ENCODE measurements at regions not wholly inside any gene's neighbourhood (a gene's known extent, or its start where the extent isn't known, plus 50 kb on each side); places are given as distances from the start of the nearest gene placed in this dataset.
"Not testable (repeated sequence)": the region's sequence is repeated elsewhere in the genome, so short reads cannot be mapped to it uniquely, and the experiment has no call there.

GRCh38 chr18:1425679-1426078, 521.0 kb downstream of the ADCYAP1 start:
- DNase-seq: no peak

- DNase-seq: no peak
Observed at GRCh38 chr18:1435487-1435886, 530.8 kb downstream of the ADCYAP1 start.

- no peak for DNase-seq
Observed at GRCh38 chr18:1436199-1436598, 531.5 kb downstream of the ADCYAP1 start.

DNA sequence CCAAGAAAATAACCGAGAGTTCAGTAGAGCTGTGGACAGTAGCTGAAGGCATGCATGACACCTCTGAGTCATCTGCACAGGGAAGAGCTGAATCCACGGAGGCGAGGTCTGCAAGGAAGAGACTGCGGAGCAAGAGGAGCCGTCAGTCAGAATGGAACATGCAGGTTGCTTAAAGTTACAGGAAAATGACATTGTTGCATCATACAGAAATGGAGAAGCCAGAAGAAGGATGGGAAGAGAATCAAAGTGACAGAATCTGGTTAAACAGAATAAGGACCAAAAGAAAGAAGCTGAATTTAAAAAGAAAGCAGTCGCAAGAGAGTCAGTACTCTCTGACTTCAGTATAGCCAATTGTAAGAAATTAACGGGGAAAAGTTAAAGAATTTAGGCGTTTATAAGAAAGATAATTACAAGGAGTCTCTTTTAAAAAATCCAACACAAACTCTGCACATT, 533.8 kb downstream of the ADCYAP1 start:
- DNase-seq: no peak

- DNase-seq: no peak
Observed at GRCh38 chr18:1438967-1439366, 534.3 kb downstream of the ADCYAP1 start.

GRCh38 chr18:1444062-1444461, 539.4 kb downstream of the ADCYAP1 start:
- not testable (repeated sequence) for DNase-seq

GRCh38 chr18:1446765-1447164, 542.1 kb downstream of the ADCYAP1 start:
- no peak for DNase-seq

DNA sequence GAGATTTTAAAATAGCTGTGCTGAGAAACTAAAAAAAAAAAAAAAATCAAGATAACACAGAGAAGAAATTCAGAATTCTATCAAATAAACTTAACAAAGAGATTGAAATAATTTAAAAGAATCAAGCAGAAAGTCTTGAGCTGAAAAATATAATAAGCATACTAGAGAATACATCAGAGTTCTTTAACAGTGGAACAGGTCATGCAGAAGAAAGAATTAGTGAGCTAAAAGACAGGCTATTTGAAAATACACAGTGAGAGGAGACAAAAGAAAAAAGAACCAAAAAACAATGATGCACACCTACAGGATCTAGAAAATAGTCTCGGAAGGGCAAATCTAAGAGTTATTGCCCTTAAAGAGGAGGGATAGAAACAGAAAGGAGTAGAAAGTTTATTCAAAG, 548.1 kb downstream of the ADCYAP1 start:
- DNase-seq: no peak

DNA sequence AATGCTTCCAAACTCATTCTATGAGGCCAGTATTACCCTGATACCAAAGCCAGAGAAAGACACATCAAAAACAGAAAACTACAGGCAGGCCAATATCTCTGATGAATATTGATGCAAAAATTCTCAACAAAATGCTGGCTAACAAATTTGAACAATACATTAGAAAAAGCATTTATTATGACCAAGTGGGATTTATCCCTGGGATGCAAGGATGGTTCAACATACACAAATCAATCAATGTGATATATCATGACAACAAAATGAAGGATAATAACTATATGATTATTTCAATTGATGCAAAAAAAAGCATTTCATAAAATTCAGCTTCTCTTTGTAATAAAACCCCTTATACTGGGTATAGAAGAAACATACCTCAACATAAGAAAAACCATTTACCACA, 550.9 kb downstream of the ADCYAP1 start:
- no peak for DNase-seq

DNA sequence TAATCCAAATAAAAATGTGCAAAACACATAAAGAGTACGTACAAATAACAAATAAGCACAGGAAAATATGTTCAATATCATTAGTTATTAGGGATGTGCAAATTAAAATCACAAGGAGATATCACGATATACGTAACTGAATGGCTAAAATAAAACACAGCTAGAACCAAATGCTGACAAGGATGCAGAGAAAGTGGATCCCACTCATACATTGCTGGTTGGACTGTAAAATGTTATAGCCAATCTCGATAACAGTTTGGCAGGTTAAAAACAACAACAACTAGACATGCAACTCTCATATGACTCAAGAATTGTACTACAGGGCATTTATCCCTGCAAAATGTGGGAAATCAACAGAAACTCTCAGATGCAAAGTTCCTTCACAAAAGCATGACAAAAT, 553.9 kb downstream of the ADCYAP1 start:
- DNase-seq: no peak

GRCh38 chr18:1463981-1464380, 559.3 kb downstream of the ADCYAP1 start:
- DNase-seq: no peak

- no peak for DNase-seq
Observed at GRCh38 chr18:1464444-1465217, 560.0 kb downstream of the ADCYAP1 start.

DNA sequence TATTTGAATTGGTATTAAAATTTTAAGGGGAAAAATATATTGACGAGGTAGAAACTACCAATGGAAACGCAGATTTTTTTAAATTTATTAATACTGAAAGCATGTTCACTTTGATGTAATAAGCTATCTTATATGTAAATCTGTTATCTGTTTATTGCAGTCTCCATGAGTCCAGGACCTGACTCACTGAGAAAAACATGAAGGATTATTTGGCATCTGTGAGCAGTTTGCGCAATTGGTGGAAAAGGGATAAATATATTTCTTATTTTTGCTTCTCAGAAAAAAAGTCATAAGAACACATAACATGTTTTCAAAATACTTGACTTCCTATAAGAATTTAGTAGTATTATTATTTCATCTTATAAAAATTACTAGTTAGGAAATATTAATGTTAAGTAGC, 561.4 kb downstream of the ADCYAP1 start:
- DNase-seq: no peak

DNA sequence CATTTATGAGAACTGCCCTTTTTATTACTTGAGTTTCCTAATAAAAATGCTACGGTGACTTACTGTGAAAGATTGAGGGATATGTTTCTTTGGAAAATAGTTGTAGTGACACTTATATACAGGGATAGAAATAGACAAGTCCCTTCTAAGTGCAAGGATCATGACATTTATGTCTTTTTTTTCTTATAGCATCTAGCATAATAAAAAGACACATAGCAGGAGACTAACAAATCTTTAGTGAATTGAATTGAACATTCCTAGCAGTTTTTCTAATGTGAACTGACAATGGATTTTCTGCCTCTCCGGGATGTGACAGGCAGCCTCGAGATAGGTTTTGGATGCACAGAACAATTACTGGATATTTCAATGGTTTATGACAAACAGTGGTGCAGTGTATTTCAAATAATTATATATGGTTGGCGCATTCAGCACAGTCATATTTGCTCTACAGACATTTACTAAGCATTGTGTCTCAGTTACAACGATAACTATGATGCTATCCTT, 562.8 kb downstream of the ADCYAP1 start:
- no peak for DNase-seq

DNA sequence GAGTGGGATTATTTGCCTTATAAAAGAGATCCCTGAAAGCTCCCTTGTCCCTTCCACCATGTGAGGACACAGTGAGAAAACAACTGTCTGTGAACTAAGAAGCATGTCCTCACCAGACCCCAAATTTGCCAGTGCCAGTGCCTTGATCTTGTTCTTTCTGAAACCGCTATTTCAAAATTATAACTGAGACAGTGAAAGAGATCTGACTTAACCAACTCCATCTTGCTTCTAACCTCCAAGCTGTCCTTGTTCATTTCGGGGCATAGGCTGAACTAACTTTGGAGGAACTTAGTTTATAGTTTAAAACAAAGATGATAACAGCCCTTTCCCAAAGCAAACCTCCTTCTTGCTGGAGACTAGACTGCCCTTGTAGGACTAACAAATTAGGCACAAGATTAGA, 563.9 kb downstream of the ADCYAP1 start:
- DNase-seq: no peak

- DNase-seq: no peak
Observed at GRCh38 chr18:1475867-1476266, 571.2 kb downstream of the ADCYAP1 start.

- no peak for DNase-seq
Observed at GRCh38 chr18:1480309-1480708, 575.6 kb downstream of the ADCYAP1 start.

- no peak for DNase-seq
Observed at GRCh38 chr18:1481577-1481976, 576.9 kb downstream of the ADCYAP1 start.

- no peak for DNase-seq
Observed at GRCh38 chr18:1483385-1483784, 578.7 kb downstream of the ADCYAP1 start.

DNA sequence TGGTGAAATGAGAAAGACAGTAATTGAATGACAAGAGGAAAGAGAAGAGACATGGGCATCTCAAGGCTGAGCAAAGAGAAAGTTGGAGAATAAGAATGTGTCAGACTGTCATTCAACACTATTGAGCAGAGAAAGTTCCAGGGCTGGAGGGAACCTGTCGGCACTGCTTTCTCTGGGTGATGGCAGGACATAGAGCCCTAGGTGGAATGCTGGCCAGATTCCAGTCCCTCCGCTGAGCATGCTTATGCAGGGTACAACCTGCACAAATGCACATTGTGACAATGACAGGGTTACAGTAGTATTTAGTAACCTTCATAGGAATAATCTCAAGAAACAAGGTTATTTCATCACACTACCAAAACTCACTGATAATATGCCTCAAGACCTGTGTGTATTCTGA, 582.8 kb downstream of the ADCYAP1 start:
- no peak for DNase-seq

- DNase-seq: no peak
Observed at GRCh38 chr18:1488394-1488793, 583.7 kb downstream of the ADCYAP1 start.

DNA sequence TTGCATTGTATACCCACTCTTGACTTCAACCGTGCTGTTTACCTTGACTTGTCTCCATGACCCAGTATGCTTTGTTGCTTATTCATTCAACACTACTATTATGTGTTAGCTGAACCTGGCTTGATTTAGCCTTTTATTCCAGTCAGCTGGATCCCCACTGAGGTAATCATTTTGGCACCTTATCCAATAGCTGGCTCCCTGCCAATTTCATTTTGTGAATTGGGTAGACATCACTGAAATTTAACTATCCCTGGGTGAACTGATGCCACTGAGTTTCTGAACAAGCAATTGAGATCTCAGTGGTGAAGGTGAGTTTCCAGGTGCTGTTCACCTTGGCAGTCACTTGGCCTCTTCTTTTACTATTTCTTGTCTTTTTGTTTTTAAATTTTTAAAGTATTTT, 584.3 kb downstream of the ADCYAP1 start:
- DNase-seq: no peak

GRCh38 chr18:1495387-1495786, 590.7 kb downstream of the ADCYAP1 start:
- DNase-seq: no peak

DNA sequence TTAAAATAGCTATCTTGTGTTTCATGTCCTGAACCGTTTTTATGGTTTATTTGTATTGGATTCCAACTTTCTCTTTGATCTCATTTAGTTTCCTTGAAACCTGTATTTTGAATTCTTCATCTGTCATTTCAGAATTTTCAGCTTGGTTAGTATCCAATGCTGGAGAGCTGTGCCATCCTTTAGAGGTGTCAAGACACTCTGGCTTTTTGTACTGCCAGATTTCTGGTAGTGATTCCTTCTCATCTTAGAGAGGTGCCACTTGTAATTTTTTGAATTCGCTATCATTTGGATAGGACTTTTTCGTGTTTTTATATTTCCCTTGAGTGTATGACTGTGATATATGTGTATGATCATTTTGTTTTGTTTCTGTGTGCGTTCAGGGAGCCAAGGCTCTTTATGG, 591.4 kb downstream of the ADCYAP1 start:
- DNase-seq: no peak

DNA sequence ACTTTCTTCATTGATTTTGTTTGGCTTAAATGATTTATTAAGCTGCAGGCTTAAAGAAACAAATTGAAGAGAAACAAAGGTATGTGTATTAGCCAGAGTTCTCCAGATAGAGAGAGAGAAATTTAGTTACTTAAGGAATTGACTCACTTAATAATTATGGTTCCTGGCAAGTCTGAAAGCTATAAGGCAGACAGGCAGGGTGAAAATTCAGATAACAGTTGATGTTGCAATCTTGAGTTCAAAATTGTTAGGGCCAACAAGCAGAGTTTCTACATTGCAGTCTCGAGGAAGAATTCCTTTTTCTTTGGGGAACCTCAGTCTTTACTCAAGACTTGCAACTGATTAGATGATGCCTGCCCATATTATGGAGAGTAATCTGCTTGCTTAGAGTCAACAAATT, 593.5 kb downstream of the ADCYAP1 start:
- no peak for DNase-seq
